Neural crest cell (in vitro differentiated cells): ENCODE measurements at regions not wholly inside any gene's neighbourhood (a gene's known extent, or its start where the extent isn't known, plus 50 kb on each side); places are given as distances from the start of the nearest gene placed in this dataset.

Experiments used
- DNase-seq: peaks from one replicate; pipeline ENCODE4 v3.0.0; 2021; ENCODE audit warnings: low read depth, mixed read lengths, low spot score
- H3K27ac Mint-ChIP-seq: one replicate; pipeline ENCODE4 v1.8.0; 2021; ENCODE audit warnings: mild to moderate bottlenecking, mixed read lengths; ENCODE audit not compliant: unreplicated experiment
- H3K27me3 Mint-ChIP-seq: 2 replicates; pipeline ENCODE4 v1.8.0; 2021; ENCODE audit warnings: low read depth, mild to moderate bottlenecking, mixed read lengths
- H3K36me3 Mint-ChIP-seq: 2 replicates; pipeline ENCODE4 v1.8.0; 2021; ENCODE audit warnings: low read depth, mild to moderate bottlenecking, mixed read lengths
- H3K4me1 Mint-ChIP-seq: 2 replicates; pipeline ENCODE4 v1.8.0; 2021; ENCODE audit warnings: mixed read lengths
- H3K4me3 Mint-ChIP-seq: one replicate; pipeline ENCODE4 v1.8.0; 2021; ENCODE audit warnings: mild to moderate bottlenecking, mixed read lengths
- H3K9me3 Mint-ChIP-seq: 2 replicates; pipeline ENCODE4 v1.8.0; 2021; ENCODE audit warnings: mixed read lengths
- TF ChIP-seq, protein P1 (sequence below): fragments of 200-600 bp; sonication (generic); conservative IDR thresholded peaks from 2 replicates; pipeline ENCODE4 v1.5.0; 2021; ENCODE audit warnings: antibody characterized with exemption, mild to moderate bottlenecking

DNA sequence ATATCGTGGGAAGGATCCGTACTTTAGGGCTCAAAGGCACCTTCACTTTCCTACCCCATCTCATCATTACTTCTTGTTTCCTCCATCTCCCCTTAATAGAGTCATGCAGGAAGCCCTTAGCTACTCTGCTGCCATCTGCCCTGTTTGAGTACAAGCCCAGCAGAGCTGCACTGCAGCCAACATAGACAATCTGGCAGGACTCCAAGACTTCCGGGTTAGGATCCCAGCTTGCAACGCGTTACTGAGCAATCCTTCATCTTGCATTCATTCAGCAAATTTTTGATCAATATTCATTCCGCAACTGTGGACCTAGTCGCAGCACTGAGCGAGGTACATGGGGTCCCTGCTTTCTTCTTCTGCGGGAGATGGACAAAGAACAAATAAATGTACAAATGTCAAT is 344.9 kb downstream of the BCOR start:
- no peak for DNase-seq
- H3K4me1 Mint-ChIP-seq, result peaks cover 18% of the 10 kb centered on the region
- H3K4me3 Mint-ChIP-seq, result no peak overlapping the region
- no peaks in the 10 kb centered on the region for H3K36me3 Mint-ChIP-seq
- TF ChIP-seq, protein P1, sequence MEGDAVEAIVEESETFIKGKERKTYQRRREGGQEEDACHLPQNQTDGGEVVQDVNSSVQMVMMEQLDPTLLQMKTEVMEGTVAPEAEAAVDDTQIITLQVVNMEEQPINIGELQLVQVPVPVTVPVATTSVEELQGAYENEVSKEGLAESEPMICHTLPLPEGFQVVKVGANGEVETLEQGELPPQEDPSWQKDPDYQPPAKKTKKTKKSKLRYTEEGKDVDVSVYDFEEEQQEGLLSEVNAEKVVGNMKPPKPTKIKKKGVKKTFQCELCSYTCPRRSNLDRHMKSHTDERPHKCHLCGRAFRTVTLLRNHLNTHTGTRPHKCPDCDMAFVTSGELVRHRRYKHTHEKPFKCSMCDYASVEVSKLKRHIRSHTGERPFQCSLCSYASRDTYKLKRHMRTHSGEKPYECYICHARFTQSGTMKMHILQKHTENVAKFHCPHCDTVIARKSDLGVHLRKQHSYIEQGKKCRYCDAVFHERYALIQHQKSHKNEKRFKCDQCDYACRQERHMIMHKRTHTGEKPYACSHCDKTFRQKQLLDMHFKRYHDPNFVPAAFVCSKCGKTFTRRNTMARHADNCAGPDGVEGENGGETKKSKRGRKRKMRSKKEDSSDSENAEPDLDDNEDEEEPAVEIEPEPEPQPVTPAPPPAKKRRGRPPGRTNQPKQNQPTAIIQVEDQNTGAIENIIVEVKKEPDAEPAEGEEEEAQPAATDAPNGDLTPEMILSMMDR, result no peak
- H3K27me3 Mint-ChIP-seq, result no peaks in the 10 kb centered on the region
- no peaks in the 10 kb centered on the region for H3K9me3 Mint-ChIP-seq
- no peak overlapping the region for H3K27ac Mint-ChIP-seq

DNA sequence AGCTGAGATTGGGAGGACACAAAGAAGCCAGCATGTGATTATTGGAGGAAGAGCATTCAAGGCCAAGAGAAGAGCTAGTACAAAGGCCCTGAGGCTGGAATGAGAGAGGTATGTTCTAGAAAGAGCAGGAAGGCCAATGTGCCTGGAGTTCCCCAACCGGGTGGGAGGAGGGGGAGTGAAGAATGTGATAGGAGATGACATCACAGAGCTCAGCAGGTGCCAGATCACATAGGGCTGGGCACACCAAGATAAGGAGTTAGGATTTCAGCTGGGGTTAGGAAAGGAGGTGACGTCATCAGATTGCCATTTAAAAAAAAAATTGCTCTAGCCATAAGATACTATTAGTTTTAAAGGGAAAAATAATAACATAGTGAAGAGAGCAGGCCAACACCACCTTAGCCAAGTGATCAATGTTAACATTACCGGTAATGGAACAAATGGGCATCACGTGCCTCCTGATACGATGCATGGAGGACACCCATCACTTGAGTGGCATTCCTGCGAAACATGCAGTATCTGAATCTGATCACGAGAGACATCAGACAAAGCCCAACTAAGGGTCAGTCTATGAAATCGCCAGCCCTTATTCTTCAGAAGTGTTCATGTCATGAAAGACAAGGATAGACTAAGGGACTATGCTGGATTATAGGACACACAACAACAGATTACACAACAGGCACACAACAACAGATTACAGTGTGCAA is 344.3 kb downstream of the BCOR start:
- no peak for DNase-seq
- TF ChIP-seq, protein P1, result no peak
- Mint-ChIP-seq H3K4me1 (peaks cover 22% of the 10 kb centered on the region), H3K36me3 (no peaks in the 10 kb centered on the region), H3K9me3 (no peaks in the 10 kb centered on the region), H3K4me3 (no peak overlapping the region), H3K27ac (no peak overlapping the region), H3K27me3 (no peaks in the 10 kb centered on the region)

DNA sequence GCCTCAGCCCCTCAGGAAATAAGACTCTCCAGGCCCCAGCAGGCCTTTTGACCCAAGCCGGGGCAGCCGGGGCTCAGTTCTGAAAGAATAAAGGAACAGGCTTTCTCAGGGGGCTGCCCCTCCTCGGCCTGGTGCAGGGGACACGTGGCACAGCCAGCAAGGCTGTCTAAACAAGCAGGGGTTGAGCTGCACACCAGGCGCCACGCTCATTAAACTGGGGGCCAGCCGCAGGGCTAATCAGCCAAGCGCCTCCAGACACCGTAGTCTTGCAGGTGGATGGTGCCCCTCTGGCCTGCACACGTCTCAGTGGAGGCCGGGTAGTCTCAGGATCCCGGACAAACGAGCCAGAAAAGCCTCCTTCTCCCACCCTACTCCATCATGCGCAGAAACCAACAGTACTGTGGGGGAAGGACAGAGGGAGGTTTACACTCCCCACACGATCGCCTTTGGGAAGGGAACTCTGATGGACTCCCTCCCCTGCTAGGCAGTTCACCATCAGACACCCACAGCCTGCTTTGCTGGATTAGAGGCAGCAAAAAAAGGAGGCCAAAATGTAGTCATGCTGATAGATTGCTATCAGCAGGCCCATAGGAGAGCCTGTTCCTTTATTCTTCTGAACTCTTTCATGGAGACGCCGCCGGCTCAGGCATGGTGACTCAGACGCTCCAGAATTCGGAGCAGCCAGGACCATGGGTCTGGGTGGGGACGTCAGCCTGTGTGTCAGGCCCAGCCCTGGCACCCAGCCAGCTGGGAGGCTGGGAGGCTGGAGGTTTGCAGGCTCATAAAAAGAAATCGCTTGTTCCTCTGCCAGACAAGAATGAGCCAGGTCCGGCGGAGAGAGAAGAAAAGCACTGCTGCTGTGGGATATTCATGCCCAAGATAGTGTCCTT is 342.4 kb downstream of the BCOR start:
- H3K27ac Mint-ChIP-seq, result peak overlapping the region; percentile 50
- H3K27me3 Mint-ChIP-seq, result no peaks in the 10 kb centered on the region
- H3K9me3 Mint-ChIP-seq, result no peaks in the 10 kb centered on the region
- TF ChIP-seq, protein P1, result no peak
- no peak for DNase-seq
- H3K4me1 Mint-ChIP-seq, result peaks cover 22% of the 10 kb centered on the region
- no peaks in the 10 kb centered on the region for H3K36me3 Mint-ChIP-seq
- H3K4me3 Mint-ChIP-seq, result no peak overlapping the region

DNA sequence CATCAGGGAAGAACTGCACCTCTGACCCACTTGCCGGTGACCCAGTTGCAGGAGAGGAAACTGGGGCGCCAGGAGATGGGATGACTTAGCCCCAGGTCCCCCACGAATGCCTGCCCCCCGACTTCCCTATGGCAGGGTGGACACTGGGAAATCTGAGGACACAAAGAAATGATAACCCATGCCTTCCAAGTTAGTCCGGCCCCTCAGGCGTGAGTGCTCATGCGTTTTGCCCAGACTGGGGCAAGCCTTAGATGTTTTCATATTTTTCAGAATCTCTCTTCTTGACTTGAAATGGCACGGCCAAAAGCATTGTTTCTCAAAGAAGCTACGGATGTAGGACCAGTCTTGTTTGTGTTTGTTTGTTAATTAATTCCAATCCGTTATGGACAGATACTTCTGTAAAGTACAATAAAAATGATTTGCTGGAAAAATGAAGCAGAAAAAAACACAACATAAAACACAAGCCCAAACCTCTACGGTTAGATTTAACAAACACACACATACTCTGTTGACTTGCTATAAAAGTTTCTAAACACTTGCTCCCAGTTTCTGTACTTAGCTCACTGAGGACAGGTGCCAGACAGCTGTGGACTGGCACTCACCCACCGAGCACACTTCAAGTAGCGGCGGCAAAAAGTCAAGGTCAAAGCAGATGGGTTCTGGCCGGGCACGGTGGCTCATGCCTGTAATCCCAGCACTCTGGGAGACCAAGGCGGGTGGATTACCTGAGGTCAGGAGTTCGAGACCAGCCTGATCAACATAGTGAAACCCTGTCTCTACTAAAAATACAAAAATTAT is 341.5 kb downstream of the BCOR start:
- H3K4me1 Mint-ChIP-seq, result peaks cover 22% of the 10 kb centered on the region
- H3K27me3 Mint-ChIP-seq, result no peaks in the 10 kb centered on the region
- no peak for DNase-seq
- no peak overlapping the region for H3K4me3 Mint-ChIP-seq
- H3K27ac Mint-ChIP-seq, result no peak overlapping the region
- TF ChIP-seq, protein P1, result no peak
- H3K36me3 Mint-ChIP-seq, result no peaks in the 10 kb centered on the region
- H3K9me3 Mint-ChIP-seq, result no peaks in the 10 kb centered on the region

DNA sequence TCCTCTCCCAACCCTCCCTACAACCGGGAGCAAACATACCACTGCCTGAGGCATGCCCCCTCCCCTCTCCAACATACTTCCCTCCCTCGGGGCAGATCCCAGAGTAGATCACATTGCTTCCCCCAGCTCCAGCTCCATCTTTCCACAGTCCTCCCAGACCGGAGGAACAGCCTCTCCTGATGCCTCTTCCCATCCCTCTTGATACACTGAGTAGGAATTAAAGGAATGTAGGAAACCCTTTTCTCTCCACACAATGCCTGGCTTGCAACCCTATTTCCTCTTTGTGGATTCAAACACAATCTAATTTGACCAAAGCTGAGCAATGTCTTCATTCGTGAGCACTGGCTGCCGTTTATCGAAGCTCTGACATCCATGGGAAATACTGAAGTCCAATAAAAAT is 339.8 kb downstream of the BCOR start:
- Mint-ChIP-seq H3K36me3 (no peaks in the 10 kb centered on the region), H3K4me1 (peaks cover 25% of the 10 kb centered on the region), H3K4me3 (no peak overlapping the region), H3K9me3 (no peaks in the 10 kb centered on the region), H3K27me3 (no peaks in the 10 kb centered on the region), H3K27ac (no peak overlapping the region)
- DNase-seq, result no peak
- TF ChIP-seq, protein P1, result no peak
